GM21528 (cell line): ENCODE measurements at regions not wholly inside any gene's neighbourhood (a gene's known extent, or its start where the extent isn't known, plus 50 kb on each side); places are given as distances from the start of the nearest gene placed in this dataset.

Experiments
- ATAC-seq: cut with Tn5 transposase; IDR thresholded peaks from one replicate; pipeline ENCODE4 v1.9.1; 2021; ENCODE audit warnings: mild to moderate bottlenecking, moderate library complexity; ENCODE audit not compliant: unreplicated experiment, low FRiP score

DNA sequence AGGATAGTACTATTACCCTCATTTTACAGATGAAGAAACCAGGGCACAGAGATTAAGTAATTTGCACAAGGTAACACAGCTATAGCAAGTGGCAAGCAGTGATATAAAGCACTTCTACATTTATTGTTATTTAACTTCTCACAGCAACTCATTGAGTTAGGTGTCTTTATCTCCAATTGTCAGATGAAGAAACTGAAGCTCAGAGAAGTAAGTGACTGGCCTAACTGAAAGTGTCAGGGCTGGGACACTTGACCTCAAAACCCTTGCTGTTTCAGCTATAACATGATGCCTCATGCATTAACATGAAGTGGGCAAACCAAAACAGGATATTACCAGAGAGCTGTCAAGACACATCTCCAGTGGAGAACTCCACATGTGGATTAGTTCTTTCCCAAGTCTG, 65.8 kb upstream of the LEKR1 start:
- peak; percentile 92 for ATAC-seq

DNA sequence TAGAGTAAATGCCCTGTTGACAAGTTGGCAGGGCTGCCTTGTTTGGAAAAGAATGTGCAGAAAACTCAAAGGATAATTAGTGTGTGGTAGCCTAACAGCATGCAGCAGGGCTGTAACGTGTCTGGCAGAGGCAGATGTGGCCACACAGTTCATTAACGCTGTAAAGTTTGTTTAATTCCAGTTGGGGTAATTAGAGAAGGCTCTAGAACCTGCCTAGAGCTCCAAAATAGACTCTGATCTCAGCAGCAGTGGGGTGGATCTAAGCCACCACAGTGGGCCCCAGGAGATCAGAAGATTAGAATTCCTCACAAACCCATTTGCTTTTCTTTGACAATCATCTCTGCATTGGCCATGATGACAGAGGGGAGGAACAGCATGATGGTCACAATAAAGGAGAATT, 65.1 kb upstream of the LEKR1 start:
- no peak for ATAC-seq

DNA sequence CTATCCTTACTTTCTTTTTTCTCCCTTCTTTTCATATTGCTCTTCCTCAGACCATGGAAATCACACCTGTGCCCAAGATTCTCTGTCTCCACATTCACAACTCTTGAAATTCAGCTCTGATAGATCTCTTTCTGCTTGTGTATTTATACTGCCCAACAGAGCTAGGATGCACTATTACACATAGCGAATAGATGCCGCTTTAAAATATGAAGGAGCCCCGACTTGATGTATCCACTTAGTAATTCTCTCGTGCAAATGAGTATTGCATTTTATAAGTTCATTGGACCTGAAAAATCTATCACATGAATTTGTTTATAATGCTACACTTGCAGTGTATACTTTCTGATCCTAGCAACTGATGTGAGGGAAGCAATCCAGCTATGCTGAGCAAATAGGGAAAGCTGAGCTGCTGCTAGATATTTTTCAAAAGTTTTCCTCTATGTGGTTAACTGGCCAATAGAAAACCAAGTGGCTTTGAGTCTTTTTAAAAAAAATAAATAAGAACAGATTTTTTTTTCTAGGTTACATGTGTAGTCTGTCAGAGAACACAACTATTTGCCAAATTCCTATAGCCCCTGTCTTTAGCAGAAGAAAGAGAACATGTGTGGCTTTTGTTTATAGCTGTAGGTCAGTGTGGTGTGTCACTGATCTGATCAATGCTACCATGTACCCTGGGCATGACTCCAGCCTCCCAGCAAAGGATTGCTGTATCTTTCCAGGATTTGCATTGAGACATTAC, 64.3 kb upstream of the LEKR1 start:
- ATAC-seq, result no peak

DNA sequence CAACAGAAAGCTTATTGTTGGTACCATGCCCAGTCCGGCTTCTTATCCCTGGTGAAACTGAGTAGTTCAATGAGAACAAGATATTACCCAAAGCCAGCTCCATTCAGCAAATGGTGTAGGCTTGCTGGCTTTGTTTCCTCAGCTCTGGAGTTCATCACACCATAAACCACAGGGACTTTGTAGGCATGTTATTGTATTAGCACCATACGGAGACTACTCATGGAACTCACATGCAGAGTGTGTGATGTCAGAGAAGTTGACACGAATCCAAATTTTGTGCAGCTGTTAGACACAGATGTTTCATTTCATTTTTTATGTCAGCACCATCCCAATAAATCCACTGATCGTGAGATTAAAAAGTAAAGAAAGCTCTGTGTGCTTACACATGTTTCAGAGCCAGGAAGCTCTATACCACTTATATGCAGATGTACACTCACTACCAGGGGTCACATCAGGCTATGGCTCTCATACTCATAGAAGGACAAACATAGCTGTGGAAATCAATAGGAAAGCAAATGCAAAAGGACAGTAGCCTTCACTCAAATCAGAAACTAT, 63.4 kb upstream of the LEKR1 start:
- no peak for ATAC-seq

DNA sequence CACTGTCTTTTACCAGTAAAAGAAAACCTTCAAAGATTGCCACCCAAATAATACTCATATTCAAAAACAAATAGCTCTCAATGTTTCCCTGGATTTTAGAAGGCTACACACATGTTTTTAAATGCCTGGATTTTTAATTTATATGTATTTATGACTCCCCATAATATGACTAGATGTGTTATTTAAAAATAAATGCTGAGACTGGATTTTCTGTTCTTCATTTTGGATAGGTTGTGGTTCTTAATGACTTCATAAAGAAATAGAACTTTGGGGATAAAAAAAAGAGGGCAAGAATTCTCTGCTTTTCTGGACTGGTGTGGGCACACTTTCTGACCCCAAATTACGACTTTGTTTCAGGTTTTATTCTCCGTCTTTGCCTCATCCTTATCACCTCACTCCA, 62.8 kb upstream of the LEKR1 start:
- ATAC-seq, result no peak

GRCh38 chr3:156763931-156764720, 62.0 kb upstream of the LEKR1 start:
- ATAC-seq, result no peak

- no peak for ATAC-seq
These were observed 61.4 kb upstream of the LEKR1 start for GRCh38 chr3:156764751-156765150.

- no peak for ATAC-seq
These were observed 57.8 kb upstream of the LEKR1 start for GRCh38 chr3:156768390-156768789.

DNA sequence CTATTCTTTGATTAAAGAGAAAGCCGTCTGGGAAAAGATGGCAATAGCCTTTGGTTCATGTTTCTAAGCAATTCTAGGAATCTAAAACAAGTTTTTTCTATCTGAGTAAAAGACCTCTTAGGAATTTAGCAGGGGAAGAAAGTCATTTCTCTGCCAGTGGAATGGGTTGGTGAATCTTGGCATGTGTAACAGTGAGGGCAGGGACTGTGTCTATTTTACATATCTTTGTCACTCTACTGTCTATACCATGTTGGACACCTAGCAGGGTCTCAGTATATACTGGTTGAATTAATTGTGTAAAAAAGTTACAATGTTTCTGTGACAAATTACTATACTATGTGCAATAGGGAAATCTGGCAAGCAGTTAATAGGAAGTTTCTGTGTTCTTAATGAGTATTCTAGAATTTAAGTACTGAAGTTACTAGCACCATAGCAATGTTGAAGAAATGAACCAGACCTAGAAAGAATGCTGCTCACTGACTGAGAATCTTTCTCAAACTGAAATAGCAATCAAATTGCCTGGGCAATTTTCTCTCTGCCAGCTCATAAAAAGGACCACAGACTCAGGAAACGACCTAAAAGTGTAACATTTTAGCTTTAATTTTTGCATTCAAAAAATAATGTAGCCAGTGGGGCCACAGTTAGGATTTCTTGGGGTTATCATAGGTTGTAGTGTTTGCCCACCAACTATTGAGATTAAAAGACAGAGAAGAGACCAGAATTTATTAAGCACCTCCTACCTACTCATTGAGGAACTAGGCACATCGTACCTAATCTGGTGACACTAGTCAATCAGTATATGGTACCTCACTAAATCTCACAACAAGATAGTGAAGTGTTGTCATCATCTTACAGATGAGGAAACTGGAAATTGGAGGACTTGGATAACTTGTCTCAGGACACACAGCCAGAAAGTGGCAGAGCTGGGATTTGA, 56.2 kb upstream of the LEKR1 start:
- no peak for ATAC-seq

DNA sequence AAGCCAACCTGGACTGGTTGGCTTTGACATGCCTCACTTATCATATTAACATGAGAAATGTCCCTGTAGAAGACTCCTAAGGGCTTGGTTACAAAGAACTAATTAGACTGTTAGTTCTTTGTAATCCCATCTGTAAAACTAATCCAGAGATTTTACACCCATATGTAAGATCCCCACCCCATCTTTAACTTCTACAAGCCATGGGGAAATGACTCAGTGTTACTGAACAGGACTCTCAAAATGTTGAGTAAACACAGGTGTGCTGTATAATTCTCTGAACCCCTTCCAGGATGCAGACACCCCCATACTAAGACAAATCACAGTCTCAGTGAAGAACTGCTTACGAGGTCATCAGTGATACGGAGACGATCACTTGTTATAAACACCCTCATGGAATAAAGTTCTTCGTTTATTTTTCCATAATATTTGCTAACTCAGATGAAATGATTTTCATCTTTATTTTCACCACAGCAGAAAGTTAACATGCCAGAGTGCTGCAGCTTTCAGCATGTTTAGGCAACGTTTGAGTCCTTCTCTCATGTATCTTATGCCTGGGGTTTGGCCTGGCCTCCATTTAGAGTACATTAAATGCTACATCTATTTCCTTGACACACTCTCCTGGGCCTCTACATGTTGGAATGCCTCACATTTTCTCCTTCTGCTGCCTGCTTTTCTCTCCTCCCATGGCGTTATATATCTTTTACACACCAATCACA, 55.3 kb upstream of the LEKR1 start:
- ATAC-seq, result no peak

DNA sequence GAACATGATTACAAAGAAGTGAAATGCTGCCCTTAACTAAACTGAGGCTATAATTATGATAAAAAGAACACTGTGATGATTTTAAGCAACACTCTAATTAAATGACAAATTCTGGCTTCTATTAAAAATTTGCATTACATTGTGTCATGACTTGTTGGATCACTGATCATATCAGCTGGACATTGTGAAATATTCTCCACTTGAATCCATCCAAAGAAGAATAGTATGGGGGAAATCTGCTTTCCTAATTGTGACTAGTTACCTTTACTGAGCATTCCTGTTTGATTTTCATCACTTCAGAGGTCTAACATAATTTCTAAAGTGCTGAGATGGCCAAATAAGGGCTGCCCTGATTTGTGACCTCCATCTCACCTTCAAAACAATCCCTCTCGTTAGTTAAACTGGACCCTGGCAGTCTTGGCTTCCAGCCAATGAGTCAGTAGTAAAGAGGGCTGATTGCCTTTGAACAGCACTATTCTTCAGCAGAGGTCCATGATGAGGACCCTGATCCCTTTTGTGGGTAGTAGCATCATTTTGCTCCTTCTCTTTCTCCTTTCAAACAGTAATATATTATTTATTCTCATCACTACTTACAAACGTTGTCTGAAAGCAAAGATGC, 53.5 kb upstream of the LEKR1 start:
- ATAC-seq, result no peak

- ATAC-seq, result no peak
These were observed 50.1 kb upstream of the LEKR1 start for GRCh38 chr3:156776031-156776430.
